GM12878 (cell line): ENCODE measurements at regions not wholly inside any gene's neighbourhood (a gene's known extent, or its start where the extent isn't known, plus 50 kb on each side); places are given as distances from the start of the nearest gene placed in this dataset.

Source experiments
- CTCF ChIP-seq, 3 experiments: IDR thresholded peaks in 2 of 3; conservative IDR thresholded peaks in 1 of 3; 2 replicates each; pipeline ENCODE4 v1.5.1; 2011; ENCODE audit warnings: low read depth in 3 of 3, low read length in 3 of 3, mild to moderate bottlenecking in 3 of 3, control low read depth in 2 of 3, moderate library complexity in 2 of 3, inconsistent platforms in 1 of 3, mixed read lengths in 1 of 3; ENCODE audit not compliant: control insufficient read depth in 2 of 3, insufficient read depth in 1 of 3; ENCODE audit errors: extremely low read depth in 1 of 3
- POLR2AphosphoS2 ChIP-seq: IDR thresholded peaks from 2 replicates; pipeline ENCODE4 v1.6.1; 2011; ENCODE audit warnings: low read depth, mild to moderate bottlenecking, low read length, improper control_type of control experiment, moderate library complexity
- POU2F2 ChIP-seq: IDR thresholded peaks from 3 replicates; pipeline ENCODE4 v1.6.1; 2011; ENCODE audit warnings: low read depth, mild to moderate bottlenecking, low read length, borderline replicate concordance
- STAT1 ChIP-seq: fragments of 450-650 bp; conservative IDR thresholded peaks from 2 replicates; pipeline ENCODE4 v1.6.1; 2014; ENCODE audit warnings: antibody characterized with exemption, mild to moderate bottlenecking

- TF ChIP-seq POU2F2 = no peak
- no peak for TF ChIP-seq STAT1
- no peak for TF ChIP-seq CTCF (IDR thresholded peaks at IDR 0.05 in 2 of 3, conservative IDR thresholded peaks at IDR 0.05 in 1 of 3; ENCODE audit: control insufficient read depth in 2 of 3, extremely low read depth in 1 of 3, insufficient read depth in 1 of 3, low read depth in 3 of 3, low read length in 3 of 3)
- TF ChIP-seq POLR2AphosphoS2 = no peak
Measured at GRCh38 chr16:72277749-72278148, 105.8 kb upstream of the PMFBP1 start.
